HG03342 (cell line): ENCODE measurements at regions not wholly inside any gene's neighbourhood (a gene's known extent, or its start where the extent isn't known, plus 50 kb on each side); places are given as distances from the start of the nearest gene placed in this dataset.
A peak's percentile ranks its signal among the peaks of the same experiment; 100 is the strongest.
"Not testable (repeated sequence)": the region's sequence is repeated elsewhere in the genome, so short reads cannot be mapped to it uniquely, and the experiment has no call there.

Experiments
- ATAC-seq: cut with Tn5 transposase; IDR thresholded peaks from one replicate; pipeline ENCODE4 v1.9.1; 2021; ENCODE audit warnings: mild to moderate bottlenecking, moderate library complexity; ENCODE audit not compliant: unreplicated experiment

GRCh38 chr5:154593796-154594195, 115.8 kb upstream of the HAND1 start:
- no peak for ATAC-seq

- ATAC-seq, result no peak
Observed at GRCh38 chr5:154593071-154593470, 115.0 kb upstream of the HAND1 start.

GRCh38 chr5:154590093-154590724, 112.2 kb upstream of the HAND1 start:
- no peak for ATAC-seq

GRCh38 chr5:154589511-154589910, 111.5 kb upstream of the HAND1 start:
- no peak for ATAC-seq

- ATAC-seq, result not testable (repeated sequence)
Observed at GRCh38 chr5:154588833-154589425, 110.9 kb upstream of the HAND1 start.

- no peak for ATAC-seq
Observed at GRCh38 chr5:154588091-154588774, 110.2 kb upstream of the HAND1 start.

GRCh38 chr5:154587123-154588026, 109.3 kb upstream of the HAND1 start:
- no peak for ATAC-seq

- no peak for ATAC-seq
Observed at GRCh38 chr5:154583671-154584177, 105.7 kb upstream of the HAND1 start.

GRCh38 chr5:154580422-154580821, 102.4 kb upstream of the HAND1 start:
- ATAC-seq, result no peak

- ATAC-seq, result no peak
Observed at GRCh38 chr5:154577416-154577815, 99.4 kb upstream of the HAND1 start.

- no peak for ATAC-seq
Observed at GRCh38 chr5:154576429-154576806, 98.4 kb upstream of the HAND1 start.

GRCh38 chr5:154575546-154576428, 97.8 kb upstream of the HAND1 start:
- ATAC-seq, result peak; percentile 96

- ATAC-seq, result no peak
Observed at GRCh38 chr5:154573011-154573410, 95.0 kb upstream of the HAND1 start.

GRCh38 chr5:154571325-154572035, 93.5 kb upstream of the HAND1 start:
- no peak for ATAC-seq

- no peak for ATAC-seq
Observed at GRCh38 chr5:154570572-154571324, 92.7 kb upstream of the HAND1 start.

- ATAC-seq, result no peak
Observed at GRCh38 chr5:154568589-154568988, 90.6 kb upstream of the HAND1 start.

- no peak for ATAC-seq
Observed at GRCh38 chr5:154567155-154567554, 89.1 kb upstream of the HAND1 start.

GRCh38 chr5:154566146-154566680, 88.2 kb upstream of the HAND1 start:
- no peak for ATAC-seq

- no peak for ATAC-seq
Observed at GRCh38 chr5:154565123-154565522, 87.1 kb upstream of the HAND1 start.
